Neural progenitor cell (in vitro differentiated cells): ENCODE measurements at regions not wholly inside any gene's neighbourhood (a gene's known extent, or its start where the extent isn't known, plus 50 kb on each side); places are given as distances from the start of the nearest gene placed in this dataset.
A peak's percentile ranks its signal among the peaks of the same experiment; 100 is the strongest.

Source experiments
- DNase-seq: peaks from one replicate; pipeline ENCODE4 v3.0.0-alpha.2; 2016; ENCODE audit warnings: low spot score
- H2AFZ ChIP-seq: fragments of 200-600 bp; sonication (generic); replicated peaks from 2 replicates; pipeline ENCODE4 v1.6.1; 2016; ENCODE audit warnings: antibody characterized with exemption
- H3F3A ChIP-seq: fragments of 200-600 bp; sonication (generic); 2 replicates; pipeline ENCODE4 v1.6.1; 2016; ENCODE audit warnings: antibody characterized with exemption, low read depth
- H3K27ac ChIP-seq: fragments of 200-600 bp; sonication (generic); 2 replicates; pipeline ENCODE4 v1.5.1; 2016; ENCODE audit warnings: mild to moderate bottlenecking
- H3K27me3 ChIP-seq: fragments of 200-600 bp; sonication (generic); 2 replicates; pipeline ENCODE4 v1.6.1; 2016; ENCODE audit warnings: mild to moderate bottlenecking, moderate library complexity
- H3K36me3 ChIP-seq: fragments of 200-600 bp; sonication (generic); 2 replicates; pipeline ENCODE4 v1.5.1; 2016
- H3K4me1 ChIP-seq: fragments of 200-600 bp; sonication (generic); 2 replicates; pipeline ENCODE4 v1.6.1; 2016; ENCODE audit warnings: mixed run types
- H3K4me2 ChIP-seq: fragments of 200-600 bp; sonication (generic); 2 replicates; pipeline ENCODE4 v1.6.1; 2016
- H3K4me3 ChIP-seq: fragments of 200-600 bp; sonication (generic); 2 replicates; pipeline ENCODE4 v1.5.1; 2016
- H3K79me2 ChIP-seq: fragments of 200-600 bp; sonication (generic); 2 replicates; pipeline ENCODE4 v1.6.1; 2016; ENCODE audit warnings: low read depth
- H3K9ac ChIP-seq: fragments of 200-600 bp; sonication (generic); 2 replicates; pipeline ENCODE4 v1.6.1; 2016
- H3K9me3 ChIP-seq: fragments of 200-600 bp; sonication (generic); 2 replicates; pipeline ENCODE4 v1.5.1; 2016; ENCODE audit warnings: low read depth
- H4K20me1 ChIP-seq: fragments of 200-600 bp; sonication (generic); 2 replicates; pipeline ENCODE4 v1.6.1; 2016; ENCODE audit warnings: low read depth
- H3K27ac Mint-ChIP-seq: 3 replicates; pipeline ENCODE4 v1.8.0; 2021; ENCODE audit warnings: mixed read lengths
- H3K27me3 Mint-ChIP-seq: 2 replicates; pipeline ENCODE4 v1.8.0; 2022; ENCODE audit warnings: low read depth, mild to moderate bottlenecking, inconsistent platforms, moderate library complexity, mixed read lengths; ENCODE audit not compliant: insufficient read depth
- H3K36me3 Mint-ChIP-seq: 3 replicates; pipeline ENCODE4 v1.8.0; 2021; ENCODE audit warnings: mixed read lengths
- H3K4me1 Mint-ChIP-seq: 3 replicates; pipeline ENCODE4 v1.8.0; 2021; ENCODE audit warnings: mixed read lengths
- H3K4me3 Mint-ChIP-seq: 3 replicates; pipeline ENCODE4 v1.8.0; 2021; ENCODE audit warnings: mild to moderate bottlenecking, moderate library complexity, mixed read lengths
- H3K9me3 Mint-ChIP-seq: 3 replicates; pipeline ENCODE4 v1.8.0; 2020; ENCODE audit warnings: mixed read lengths
- CTCF ChIP-seq: fragments of 200-600 bp; sonication (generic); IDR thresholded peaks from 2 replicates; pipeline ENCODE4 v1.5.1; 2017; ENCODE audit warnings: antibody characterized with exemption, mild to moderate bottlenecking
- EZH2 ChIP-seq: fragments of 200-600 bp; sonication (generic); IDR thresholded peaks from 2 replicates; pipeline ENCODE4 v1.6.1; 2017; ENCODE audit warnings: antibody characterized with exemption, mild to moderate bottlenecking, moderate library complexity
- EZH2phosphoT487 ChIP-seq: fragments of 200-600 bp; sonication (generic); IDR thresholded peaks from 2 replicates; pipeline ENCODE4 v1.6.1; 2017; ENCODE audit warnings: antibody characterized with exemption

GRCh38 chr21:19350286-19350685 is 946.7 kb upstream of the TMPRSS15 start:
- no peak for DNase-seq
- no peak overlapping the region for H3K27ac Mint-ChIP-seq
- no peaks in the 10 kb centered on the region for H3K4me1 Mint-ChIP-seq
- Histone ChIP-seq H3K4me3 (no peak overlapping the region), H3K9me3 (no peaks in the 10 kb centered on the region), H3K27me3 (no peaks in the 10 kb centered on the region), H3K36me3 (no peaks in the 10 kb centered on the region), H3K4me2 (no peak overlapping the region), H3K27ac (no peak overlapping the region), H3K4me1 (no peaks in the 10 kb centered on the region), H3K79me2 (no peaks in the 10 kb centered on the region), H3K9ac (no peak overlapping the region), H3F3A (no peaks in the 10 kb centered on the region), H4K20me1 (no peaks in the 10 kb centered on the region), H2AFZ (no peak overlapping the region)
- TF ChIP-seq EZH2phosphoT487 (no peak), CTCF (no peak), EZH2 (no peak)
- H3K36me3 Mint-ChIP-seq, result no peaks in the 10 kb centered on the region
- no peaks in the 10 kb centered on the region for H3K27me3 Mint-ChIP-seq
- no peak overlapping the region for H3K4me3 Mint-ChIP-seq
- H3K9me3 Mint-ChIP-seq, result no peaks in the 10 kb centered on the region

- H3K36me3 Mint-ChIP-seq, result no peaks in the 10 kb centered on the region
- no peak overlapping the region for H3K4me3 ChIP-seq
- H3K79me2 ChIP-seq, result no peaks in the 10 kb centered on the region
- no peak overlapping the region for H3K27ac Mint-ChIP-seq
- no peaks in the 10 kb centered on the region for H3K27me3 Mint-ChIP-seq
- H3K4me3 Mint-ChIP-seq, result no peak overlapping the region
- H3K9me3 ChIP-seq, result no peaks in the 10 kb centered on the region
- H3K4me2 ChIP-seq, result no peak overlapping the region
- no peaks in the 10 kb centered on the region for H3F3A ChIP-seq
- no peaks in the 10 kb centered on the region for H3K4me1 ChIP-seq
- no peak overlapping the region for H3K27ac ChIP-seq
- H3K36me3 ChIP-seq, result no peaks in the 10 kb centered on the region
- no peaks in the 10 kb centered on the region for H3K27me3 ChIP-seq
- no peak for DNase-seq
- no peaks in the 10 kb centered on the region for H4K20me1 ChIP-seq
- TF ChIP-seq CTCF (no peak), EZH2phosphoT487 (no peak), EZH2 (no peak)
- no peak overlapping the region for H3K9ac ChIP-seq
- H3K9me3 Mint-ChIP-seq, result no peaks in the 10 kb centered on the region
- peak overlapping the region; percentile 47 for H2AFZ ChIP-seq
- no peaks in the 10 kb centered on the region for H3K4me1 Mint-ChIP-seq
Observed at GRCh38 chr21:19353256-19353655, 949.7 kb upstream of the TMPRSS15 start.

GRCh38 chr21:19368944-19369343 is 965.4 kb upstream of the TMPRSS15 start:
- Mint-ChIP-seq H3K4me3 (no peak overlapping the region), H3K9me3 (no peaks in the 10 kb centered on the region), H3K4me1 (no peaks in the 10 kb centered on the region), H3K27me3 (no peaks in the 10 kb centered on the region), H3K36me3 (no peaks in the 10 kb centered on the region), H3K27ac (no peak overlapping the region)
- Histone ChIP-seq H4K20me1 (no peaks in the 10 kb centered on the region), H3K9me3 (no peaks in the 10 kb centered on the region), H3K79me2 (no peaks in the 10 kb centered on the region), H3K9ac (no peak overlapping the region), H3K36me3 (no peaks in the 10 kb centered on the region), H3F3A (no peaks in the 10 kb centered on the region), H3K27ac (no peak overlapping the region), H2AFZ (no peak overlapping the region), H3K4me1 (no peaks in the 10 kb centered on the region), H3K4me2 (no peak overlapping the region), H3K27me3 (no peaks in the 10 kb centered on the region), H3K4me3 (no peak overlapping the region)
- no peak for TF ChIP-seq EZH2
- TF ChIP-seq EZH2phosphoT487, result no peak
- TF ChIP-seq CTCF, result no peak
- DNase-seq, result no peak

GRCh38 chr21:19392390-19392789 is 988.8 kb upstream of the TMPRSS15 start:
- Mint-ChIP-seq H3K27me3 (no peaks in the 10 kb centered on the region), H3K4me1 (no peaks in the 10 kb centered on the region), H3K4me3 (no peak overlapping the region), H3K36me3 (no peaks in the 10 kb centered on the region), H3K27ac (no peak overlapping the region), H3K9me3 (no peaks in the 10 kb centered on the region)
- Histone ChIP-seq H3K9me3 (no peaks in the 10 kb centered on the region), H3K36me3 (no peaks in the 10 kb centered on the region), H2AFZ (no peak overlapping the region), H3K79me2 (no peaks in the 10 kb centered on the region), H3K4me3 (no peak overlapping the region), H3K27ac (no peak overlapping the region), H3K4me1 (no peaks in the 10 kb centered on the region), H3K27me3 (no peaks in the 10 kb centered on the region), H3K4me2 (no peak overlapping the region), H4K20me1 (no peaks in the 10 kb centered on the region), H3K9ac (no peak overlapping the region), H3F3A (no peaks in the 10 kb centered on the region)
- no peak for TF ChIP-seq EZH2phosphoT487
- no peak for TF ChIP-seq EZH2
- no peak for DNase-seq
